ENCODE measurements at regions not wholly inside any gene's neighbourhood (a gene's known extent, or its start where the extent isn't known, plus 50 kb on each side); places are given as distances from the start of the nearest gene placed in this dataset.

DNA sequence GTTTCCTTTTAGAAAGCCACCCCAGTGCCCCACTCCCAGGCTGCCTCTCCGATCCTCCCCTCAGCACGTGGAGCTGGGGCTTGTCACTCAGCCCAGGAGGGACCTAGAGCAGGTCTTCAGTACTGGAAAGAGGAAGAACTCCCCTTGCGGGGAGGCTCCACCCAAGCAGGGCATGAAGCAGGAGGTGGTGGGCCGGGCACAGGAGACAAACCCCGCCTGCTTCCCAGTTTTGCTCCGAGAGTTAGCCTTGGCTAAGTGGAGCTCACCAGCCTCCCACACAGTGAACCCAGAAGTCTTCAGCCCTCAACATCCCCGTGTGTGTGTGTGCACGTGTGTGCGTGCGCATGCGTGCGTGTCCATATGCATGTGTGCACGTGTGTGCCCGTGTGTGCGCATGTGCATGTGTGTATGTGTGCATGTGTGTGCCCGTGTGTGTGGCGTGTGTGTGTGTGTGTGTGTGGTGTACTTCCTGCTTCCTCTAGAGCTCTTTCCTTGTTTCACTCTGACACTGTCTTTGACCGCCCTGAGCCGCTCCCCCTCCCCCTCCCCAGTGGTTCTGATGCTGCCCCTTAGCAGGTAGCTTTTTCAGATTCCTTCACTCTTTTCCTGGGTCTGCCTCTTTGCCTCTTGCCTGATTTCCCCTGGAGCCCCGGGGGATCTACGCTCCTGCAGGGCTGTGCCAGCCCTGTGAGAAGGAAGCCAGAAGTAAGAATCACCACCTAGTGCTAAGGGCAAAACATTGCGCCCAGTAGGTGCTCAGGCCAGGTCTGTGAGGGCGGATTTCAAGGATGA lies 239.8 kb downstream of the CDC5L start:
- POLR2A ChIA-PET, result no interaction called here
- TF ChIP-seq, protein P1, sequence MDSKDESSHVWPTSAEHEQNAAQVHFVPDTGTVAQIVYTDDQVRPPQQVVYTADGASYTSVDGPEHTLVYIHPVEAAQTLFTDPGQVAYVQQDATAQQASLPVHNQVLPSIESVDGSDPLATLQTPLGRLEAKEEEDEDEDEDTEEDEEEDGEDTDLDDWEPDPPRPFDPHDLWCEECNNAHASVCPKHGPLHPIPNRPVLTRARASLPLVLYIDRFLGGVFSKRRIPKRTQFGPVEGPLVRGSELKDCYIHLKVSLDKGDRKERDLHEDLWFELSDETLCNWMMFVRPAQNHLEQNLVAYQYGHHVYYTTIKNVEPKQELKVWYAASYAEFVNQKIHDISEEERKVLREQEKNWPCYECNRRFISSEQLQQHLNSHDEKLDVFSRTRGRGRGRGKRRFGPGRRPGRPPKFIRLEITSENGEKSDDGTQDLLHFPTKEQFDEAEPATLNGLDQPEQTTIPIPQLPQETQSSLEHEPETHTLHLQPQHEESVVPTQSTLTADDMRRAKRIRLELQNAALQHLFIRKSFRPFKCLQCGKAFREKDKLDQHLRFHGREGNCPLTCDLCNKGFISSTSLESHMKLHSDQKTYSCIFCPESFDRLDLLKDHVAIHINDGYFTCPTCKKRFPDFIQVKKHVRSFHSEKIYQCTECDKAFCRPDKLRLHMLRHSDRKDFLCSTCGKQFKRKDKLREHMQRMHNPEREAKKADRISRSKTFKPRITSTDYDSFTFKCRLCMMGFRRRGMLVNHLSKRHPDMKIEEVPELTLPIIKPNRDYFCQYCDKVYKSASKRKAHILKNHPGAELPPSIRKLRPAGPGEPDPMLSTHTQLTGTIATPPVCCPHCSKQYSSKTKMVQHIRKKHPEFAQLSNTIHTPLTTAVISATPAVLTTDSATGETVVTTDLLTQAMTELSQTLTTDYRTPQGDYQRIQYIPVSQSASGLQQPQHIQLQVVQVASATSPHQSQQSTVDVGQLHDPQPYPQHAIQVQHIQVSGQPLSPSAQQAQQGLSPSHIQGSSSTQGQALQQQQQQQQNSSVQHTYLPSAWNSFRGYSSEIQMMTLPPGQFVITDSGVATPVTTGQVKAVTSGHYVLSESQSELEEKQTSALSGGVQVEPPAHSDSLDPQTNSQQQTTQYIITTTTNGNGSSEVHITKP (tag by site-specific recombination; IDR thresholded peaks at IDR 0.05), result no peak
- TF ChIP-seq GLI2 (tag by site-specific recombination; IDR thresholded peaks at IDR 0.05; ENCODE audit: borderline replicate concordance, low read depth) (no peak), ZNF184 (tag by site-specific recombination; IDR thresholded peaks at IDR 0.05) (no peak)
- TF ChIP-seq, protein P2, sequence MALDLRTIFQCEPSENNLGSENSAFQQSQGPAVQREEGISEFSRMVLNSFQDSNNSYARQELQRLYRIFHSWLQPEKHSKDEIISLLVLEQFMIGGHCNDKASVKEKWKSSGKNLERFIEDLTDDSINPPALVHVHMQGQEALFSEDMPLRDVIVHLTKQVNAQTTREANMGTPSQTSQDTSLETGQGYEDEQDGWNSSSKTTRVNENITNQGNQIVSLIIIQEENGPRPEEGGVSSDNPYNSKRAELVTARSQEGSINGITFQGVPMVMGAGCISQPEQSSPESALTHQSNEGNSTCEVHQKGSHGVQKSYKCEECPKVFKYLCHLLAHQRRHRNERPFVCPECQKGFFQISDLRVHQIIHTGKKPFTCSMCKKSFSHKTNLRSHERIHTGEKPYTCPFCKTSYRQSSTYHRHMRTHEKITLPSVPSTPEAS (tag by site-specific recombination; IDR thresholded peaks at IDR 0.05), result peak; percentile 87
- TF ChIP-seq, protein P3, sequence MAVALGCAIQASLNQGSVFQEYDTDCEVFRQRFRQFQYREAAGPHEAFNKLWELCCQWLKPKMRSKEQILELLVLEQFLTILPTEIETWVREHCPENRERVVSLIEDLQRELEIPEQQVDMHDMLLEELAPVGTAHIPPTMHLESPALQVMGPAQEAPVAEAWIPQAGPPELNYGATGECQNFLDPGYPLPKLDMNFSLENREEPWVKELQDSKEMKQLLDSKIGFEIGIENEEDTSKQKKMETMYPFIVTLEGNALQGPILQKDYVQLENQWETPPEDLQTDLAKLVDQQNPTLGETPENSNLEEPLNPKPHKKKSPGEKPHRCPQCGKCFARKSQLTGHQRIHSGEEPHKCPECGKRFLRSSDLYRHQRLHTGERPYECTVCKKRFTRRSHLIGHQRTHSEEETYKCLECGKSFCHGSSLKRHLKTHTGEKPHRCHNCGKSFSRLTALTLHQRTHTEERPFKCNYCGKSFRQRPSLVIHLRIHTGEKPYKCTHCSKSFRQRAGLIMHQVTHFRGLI (tag by site-specific recombination; IDR thresholded peaks at IDR 0.05), result no peak
- TF ChIP-seq, protein P4, sequence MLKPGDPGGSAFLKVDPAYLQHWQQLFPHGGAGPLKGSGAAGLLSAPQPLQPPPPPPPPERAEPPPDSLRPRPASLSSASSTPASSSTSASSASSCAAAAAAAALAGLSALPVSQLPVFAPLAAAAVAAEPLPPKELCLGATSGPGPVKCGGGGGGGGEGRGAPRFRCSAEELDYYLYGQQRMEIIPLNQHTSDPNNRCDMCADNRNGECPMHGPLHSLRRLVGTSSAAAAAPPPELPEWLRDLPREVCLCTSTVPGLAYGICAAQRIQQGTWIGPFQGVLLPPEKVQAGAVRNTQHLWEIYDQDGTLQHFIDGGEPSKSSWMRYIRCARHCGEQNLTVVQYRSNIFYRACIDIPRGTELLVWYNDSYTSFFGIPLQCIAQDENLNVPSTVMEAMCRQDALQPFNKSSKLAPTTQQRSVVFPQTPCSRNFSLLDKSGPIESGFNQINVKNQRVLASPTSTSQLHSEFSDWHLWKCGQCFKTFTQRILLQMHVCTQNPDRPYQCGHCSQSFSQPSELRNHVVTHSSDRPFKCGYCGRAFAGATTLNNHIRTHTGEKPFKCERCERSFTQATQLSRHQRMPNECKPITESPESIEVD (tag by site-specific recombination; IDR thresholded peaks at IDR 0.05), result no peak
- Histone ChIP-seq H3K36me3 (ENCODE audit: control insufficient read depth in 2 of 2, insufficient read depth in 1 of 2, low read length in 2 of 2) (no peaks in the 10 kb centered on the region), H3K4me1 (ENCODE audit: control insufficient read depth, insufficient read depth, low read length) (no peaks in the 10 kb centered on the region), H3K9me3 (ENCODE audit: control insufficient read depth, insufficient read depth, low read depth, low read length) (no peaks in the 10 kb centered on the region), H3K27ac (ENCODE audit: extremely low read depth, low read depth, low read length) (no peak overlapping the region), H3K4me3 (ENCODE audit: low read depth, low read length) (no peak overlapping the region)
- CTCF ChIA-PET, result interaction anchor here (1.3 to 7.9 kb wide), 4 partner anchors 29 to 1295 kb away, joined by 5 to 71 read pairs (median 46); no protein-coding TSS in a partner anchor

DNA sequence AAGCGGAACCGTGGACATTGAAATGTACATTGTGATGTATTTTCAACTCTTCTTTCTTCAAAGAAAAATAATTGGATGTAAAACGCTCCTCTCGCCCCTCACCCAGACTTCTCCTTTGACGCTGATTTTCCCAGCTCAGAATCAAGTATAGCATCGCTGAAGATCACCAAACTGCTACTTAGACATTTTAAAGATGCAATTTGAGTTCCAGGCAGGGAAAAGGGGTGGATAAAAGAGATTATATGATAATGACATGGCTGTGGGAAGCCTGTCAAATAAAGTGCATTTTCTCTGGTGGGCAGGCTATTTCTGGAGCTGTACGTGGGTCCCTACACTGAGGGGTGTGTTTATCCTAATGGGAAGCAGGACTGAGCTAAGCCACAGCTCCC lies 240.4 kb downstream of the CDC5L start:
- Histone ChIP-seq H3K36me3 (ENCODE audit: control insufficient read depth in 2 of 2, insufficient read depth in 1 of 2, low read length in 2 of 2) (no peaks in the 10 kb centered on the region), H3K27ac (ENCODE audit: extremely low read depth, low read depth, low read length) (no peak overlapping the region), H3K4me3 (ENCODE audit: low read depth, low read length) (no peak overlapping the region), H3K9me3 (ENCODE audit: control insufficient read depth, insufficient read depth, low read depth, low read length) (no peaks in the 10 kb centered on the region), H3K4me1 (ENCODE audit: control insufficient read depth, insufficient read depth, low read length) (no peaks in the 10 kb centered on the region)
- CTCF ChIA-PET, result interaction anchor here (1.0 to 7.9 kb wide), 6 partner anchors 26 to 1294 kb away, joined by 3 to 71 read pairs (median 18); no protein-coding TSS in a partner anchor
- POLR2A ChIA-PET, result no interaction called here
- TF ChIP-seq ZNF311 (tag by site-specific recombination; IDR thresholded peaks at IDR 0.05; ENCODE audit: borderline replicate concordance), result no peak
- TF ChIP-seq, protein P5, sequence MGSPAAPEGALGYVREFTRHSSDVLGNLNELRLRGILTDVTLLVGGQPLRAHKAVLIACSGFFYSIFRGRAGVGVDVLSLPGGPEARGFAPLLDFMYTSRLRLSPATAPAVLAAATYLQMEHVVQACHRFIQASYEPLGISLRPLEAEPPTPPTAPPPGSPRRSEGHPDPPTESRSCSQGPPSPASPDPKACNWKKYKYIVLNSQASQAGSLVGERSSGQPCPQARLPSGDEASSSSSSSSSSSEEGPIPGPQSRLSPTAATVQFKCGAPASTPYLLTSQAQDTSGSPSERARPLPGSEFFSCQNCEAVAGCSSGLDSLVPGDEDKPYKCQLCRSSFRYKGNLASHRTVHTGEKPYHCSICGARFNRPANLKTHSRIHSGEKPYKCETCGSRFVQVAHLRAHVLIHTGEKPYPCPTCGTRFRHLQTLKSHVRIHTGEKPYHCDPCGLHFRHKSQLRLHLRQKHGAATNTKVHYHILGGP (tag by site-specific recombination; IDR thresholded peaks at IDR 0.05), result no peak
- no peak for TF ChIP-seq ZBTB21 (tag by site-specific recombination; IDR thresholded peaks at IDR 0.05)
- no peak for TF ChIP-seq ZNF10 (tag by site-specific recombination; IDR thresholded peaks at IDR 0.05)
- no peak for TF ChIP-seq KLF9 (tag by site-specific recombination; IDR thresholded peaks at IDR 0.05; ENCODE audit: low read depth)
- TF ChIP-seq ZBTB20 (tag by site-specific recombination; IDR thresholded peaks at IDR 0.05), result no peak
- no peak for TF ChIP-seq KLF1 (tag by site-specific recombination; IDR thresholded peaks at IDR 0.05)
- TF ChIP-seq ZNF48 (tag by site-specific recombination; IDR thresholded peaks at IDR 0.05), result no peak
- TF ChIP-seq ZNF76 (tag by site-specific recombination; IDR thresholded peaks at IDR 0.05; ENCODE audit: borderline replicate concordance, low read depth), result no peak
- TF ChIP-seq ZBTB48 (tag by site-specific recombination; IDR thresholded peaks at IDR 0.05), result no peak
- no peak for TF ChIP-seq ZIC2 (tag by site-specific recombination; IDR thresholded peaks at IDR 0.05)
- TF ChIP-seq, protein P6, sequence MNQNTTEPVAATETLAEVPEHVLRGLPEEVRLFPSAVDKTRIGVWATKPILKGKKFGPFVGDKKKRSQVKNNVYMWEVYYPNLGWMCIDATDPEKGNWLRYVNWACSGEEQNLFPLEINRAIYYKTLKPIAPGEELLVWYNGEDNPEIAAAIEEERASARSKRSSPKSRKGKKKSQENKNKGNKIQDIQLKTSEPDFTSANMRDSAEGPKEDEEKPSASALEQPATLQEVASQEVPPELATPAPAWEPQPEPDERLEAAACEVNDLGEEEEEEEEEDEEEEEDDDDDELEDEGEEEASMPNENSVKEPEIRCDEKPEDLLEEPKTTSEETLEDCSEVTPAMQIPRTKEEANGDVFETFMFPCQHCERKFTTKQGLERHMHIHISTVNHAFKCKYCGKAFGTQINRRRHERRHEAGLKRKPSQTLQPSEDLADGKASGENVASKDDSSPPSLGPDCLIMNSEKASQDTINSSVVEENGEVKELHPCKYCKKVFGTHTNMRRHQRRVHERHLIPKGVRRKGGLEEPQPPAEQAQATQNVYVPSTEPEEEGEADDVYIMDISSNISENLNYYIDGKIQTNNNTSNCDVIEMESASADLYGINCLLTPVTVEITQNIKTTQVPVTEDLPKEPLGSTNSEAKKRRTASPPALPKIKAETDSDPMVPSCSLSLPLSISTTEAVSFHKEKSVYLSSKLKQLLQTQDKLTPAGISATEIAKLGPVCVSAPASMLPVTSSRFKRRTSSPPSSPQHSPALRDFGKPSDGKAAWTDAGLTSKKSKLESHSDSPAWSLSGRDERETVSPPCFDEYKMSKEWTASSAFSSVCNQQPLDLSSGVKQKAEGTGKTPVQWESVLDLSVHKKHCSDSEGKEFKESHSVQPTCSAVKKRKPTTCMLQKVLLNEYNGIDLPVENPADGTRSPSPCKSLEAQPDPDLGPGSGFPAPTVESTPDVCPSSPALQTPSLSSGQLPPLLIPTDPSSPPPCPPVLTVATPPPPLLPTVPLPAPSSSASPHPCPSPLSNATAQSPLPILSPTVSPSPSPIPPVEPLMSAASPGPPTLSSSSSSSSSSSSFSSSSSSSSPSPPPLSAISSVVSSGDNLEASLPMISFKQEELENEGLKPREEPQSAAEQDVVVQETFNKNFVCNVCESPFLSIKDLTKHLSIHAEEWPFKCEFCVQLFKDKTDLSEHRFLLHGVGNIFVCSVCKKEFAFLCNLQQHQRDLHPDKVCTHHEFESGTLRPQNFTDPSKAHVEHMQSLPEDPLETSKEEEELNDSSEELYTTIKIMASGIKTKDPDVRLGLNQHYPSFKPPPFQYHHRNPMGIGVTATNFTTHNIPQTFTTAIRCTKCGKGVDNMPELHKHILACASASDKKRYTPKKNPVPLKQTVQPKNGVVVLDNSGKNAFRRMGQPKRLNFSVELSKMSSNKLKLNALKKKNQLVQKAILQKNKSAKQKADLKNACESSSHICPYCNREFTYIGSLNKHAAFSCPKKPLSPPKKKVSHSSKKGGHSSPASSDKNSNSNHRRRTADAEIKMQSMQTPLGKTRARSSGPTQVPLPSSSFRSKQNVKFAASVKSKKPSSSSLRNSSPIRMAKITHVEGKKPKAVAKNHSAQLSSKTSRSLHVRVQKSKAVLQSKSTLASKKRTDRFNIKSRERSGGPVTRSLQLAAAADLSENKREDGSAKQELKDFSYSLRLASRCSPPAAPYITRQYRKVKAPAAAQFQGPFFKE (tag by site-specific recombination; IDR thresholded peaks at IDR 0.05; ENCODE audit: borderline replicate concordance), result no peak
